ENCODE measurements at regions not wholly inside any gene's neighbourhood (a gene's known extent, or its start where the extent isn't known, plus 50 kb on each side); places are given as distances from the start of the nearest gene placed in this dataset.
"Not testable (repeated sequence)": the region's sequence is repeated elsewhere in the genome, so short reads cannot be mapped to it uniquely, and the experiment has no call there.

DNA sequence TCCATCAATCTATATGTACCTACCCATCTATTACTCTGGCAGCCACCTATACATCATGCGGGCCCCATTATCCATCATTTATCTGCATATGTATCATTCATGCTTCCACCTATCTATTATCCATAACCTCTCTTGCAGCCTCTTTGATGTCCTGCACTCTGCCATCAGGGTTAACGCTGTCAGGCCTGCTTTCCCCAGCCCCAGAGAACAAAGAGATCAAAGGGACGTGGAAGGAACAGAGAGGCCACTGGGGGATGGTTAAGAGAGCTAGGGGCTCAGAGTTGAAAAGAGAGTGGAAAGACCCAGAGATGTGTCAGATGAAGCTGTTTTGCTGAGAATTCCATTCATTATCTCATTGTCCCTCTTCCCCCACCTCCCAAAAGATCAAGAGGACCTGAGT is 67.3 kb upstream of the CCDC167 start:
- H2AFZ ChIP-seq, result no peak overlapping the region
- TF ChIP-seq EZH2 (IDR thresholded peaks at IDR 0.05; ENCODE audit: borderline replicate concordance) (no peak), EZH2phosphoT487 (IDR thresholded peaks at IDR 0.05; ENCODE audit: low read depth, severe bottlenecking, unreplicated experiment) (no peak)
- TF ChIP-seq, protein P1, sequence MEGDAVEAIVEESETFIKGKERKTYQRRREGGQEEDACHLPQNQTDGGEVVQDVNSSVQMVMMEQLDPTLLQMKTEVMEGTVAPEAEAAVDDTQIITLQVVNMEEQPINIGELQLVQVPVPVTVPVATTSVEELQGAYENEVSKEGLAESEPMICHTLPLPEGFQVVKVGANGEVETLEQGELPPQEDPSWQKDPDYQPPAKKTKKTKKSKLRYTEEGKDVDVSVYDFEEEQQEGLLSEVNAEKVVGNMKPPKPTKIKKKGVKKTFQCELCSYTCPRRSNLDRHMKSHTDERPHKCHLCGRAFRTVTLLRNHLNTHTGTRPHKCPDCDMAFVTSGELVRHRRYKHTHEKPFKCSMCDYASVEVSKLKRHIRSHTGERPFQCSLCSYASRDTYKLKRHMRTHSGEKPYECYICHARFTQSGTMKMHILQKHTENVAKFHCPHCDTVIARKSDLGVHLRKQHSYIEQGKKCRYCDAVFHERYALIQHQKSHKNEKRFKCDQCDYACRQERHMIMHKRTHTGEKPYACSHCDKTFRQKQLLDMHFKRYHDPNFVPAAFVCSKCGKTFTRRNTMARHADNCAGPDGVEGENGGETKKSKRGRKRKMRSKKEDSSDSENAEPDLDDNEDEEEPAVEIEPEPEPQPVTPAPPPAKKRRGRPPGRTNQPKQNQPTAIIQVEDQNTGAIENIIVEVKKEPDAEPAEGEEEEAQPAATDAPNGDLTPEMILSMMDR (IDR thresholded peaks at IDR 0.05; ENCODE audit: poor library complexity), result no peak
- H3K27me3 ChIP-seq, result peaks cover 37% of the 10 kb centered on the region
- no peaks in the 10 kb centered on the region for H3K9me2 ChIP-seq (replicated peaks; ENCODE audit: insufficient read depth)
- H3K4me3 ChIP-seq, result no peak overlapping the region
- 73% methylated on average over 3 of the region's 3 CpGs for WGBS (ENCODE audit: low lambda C conversion rate, missing lambda C conversion rate)
- no peak for DNase-seq (ENCODE audit: low spot score)
- peaks cover 8% of the 10 kb centered on the region for H3K4me1 ChIP-seq (ENCODE audit: insufficient read depth)
- no peaks in the 10 kb centered on the region for H4K20me1 ChIP-seq (ENCODE audit: insufficient read depth, poor library complexity, severe bottlenecking)
- no peaks in the 10 kb centered on the region for H3K36me3 ChIP-seq (replicated peaks; ENCODE audit: insufficient read depth, low read depth)
- no peak overlapping the region for H3K27ac ChIP-seq
- no peaks in the 10 kb centered on the region for H3K79me2 ChIP-seq
- no peak overlapping the region for H3K4me2 ChIP-seq
- no peaks in the 10 kb centered on the region for H3K9me3 ChIP-seq (ENCODE audit: low read depth)

DNA sequence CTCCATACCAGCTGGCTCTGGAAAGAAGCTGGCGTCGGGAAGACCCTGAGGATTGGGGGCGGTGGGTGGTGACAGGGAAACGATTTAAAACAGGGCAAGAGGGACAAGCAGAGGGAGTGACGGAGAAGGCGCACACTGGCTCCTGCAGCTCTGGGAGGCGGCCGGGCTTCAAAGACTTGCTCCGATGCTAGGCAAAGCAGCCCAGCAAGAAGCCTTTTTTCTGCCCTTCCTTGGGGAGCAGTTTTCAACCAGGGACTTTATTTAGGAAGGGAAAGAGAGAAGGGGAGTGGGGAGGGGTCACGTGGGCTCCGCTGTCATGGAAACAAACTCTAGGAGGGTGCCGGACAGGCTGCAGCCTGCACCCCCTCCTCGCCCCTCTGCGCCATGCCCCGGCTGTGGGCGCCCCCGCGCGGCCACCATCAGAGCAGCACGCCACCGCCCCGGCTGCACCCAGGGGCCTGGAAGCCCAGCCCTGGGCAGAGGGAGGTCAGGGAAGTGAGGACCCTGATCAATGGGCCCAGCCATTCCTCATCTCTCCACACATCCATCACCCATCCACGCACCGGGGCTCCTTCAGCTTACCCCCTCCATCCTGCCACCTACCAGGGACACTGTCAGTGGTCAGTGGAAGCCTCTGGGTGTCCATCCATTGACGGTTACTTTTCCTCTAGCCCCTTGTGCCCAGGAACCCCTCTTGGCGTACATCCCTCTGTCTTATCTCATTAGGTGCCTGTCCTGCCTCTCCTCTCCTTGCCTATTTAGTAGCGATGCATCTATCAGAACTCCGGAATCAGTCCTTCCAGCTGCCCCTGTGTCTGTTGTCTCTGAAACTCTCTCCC is 66.6 kb upstream of the CCDC167 start:
- Histone ChIP-seq H3K4me2 (peak overlapping the region; percentile 96), H3K79me2 (no peaks in the 10 kb centered on the region), H3K9me3 (ENCODE audit: low read depth) (no peaks in the 10 kb centered on the region), H3K27me3 (peaks cover 35% of the 10 kb centered on the region), H3K4me3 (peak overlapping the region; percentile 12), H3K4me1 (ENCODE audit: insufficient read depth) (peaks cover 8% of the 10 kb centered on the region), H3K27ac (no peak overlapping the region), H2AFZ (peak overlapping the region; percentile 49), H4K20me1 (ENCODE audit: insufficient read depth, poor library complexity, severe bottlenecking) (no peaks in the 10 kb centered on the region), H3K36me3 (replicated peaks; ENCODE audit: insufficient read depth, low read depth) (no peaks in the 10 kb centered on the region), H3K9me2 (replicated peaks; ENCODE audit: insufficient read depth) (no peaks in the 10 kb centered on the region)
- DNase-seq (ENCODE audit: low spot score), result peak; percentile 68
- WGBS (ENCODE audit: low lambda C conversion rate, missing lambda C conversion rate), result 18% methylated on average over 26 of the region's 28 CpGs
- TF ChIP-seq, protein P1 (IDR thresholded peaks at IDR 0.05; ENCODE audit: poor library complexity), result peak; percentile 82
- no peak for TF ChIP-seq EZH2phosphoT487 (IDR thresholded peaks at IDR 0.05; ENCODE audit: low read depth, severe bottlenecking, unreplicated experiment)

GRCh38 chr6:37565267-37566110 is 65.8 kb upstream of the CCDC167 start:
- Histone ChIP-seq H3K9me2 (replicated peaks; ENCODE audit: insufficient read depth) (no peaks in the 10 kb centered on the region), H2AFZ (peak overlapping the region; percentile 49), H3K4me2 (peak overlapping the region; percentile 96), H3K79me2 (no peaks in the 10 kb centered on the region), H3K9me3 (ENCODE audit: low read depth) (no peaks in the 10 kb centered on the region), H3K4me3 (peak overlapping the region; percentile 12), H3K27ac (no peak overlapping the region), H3K36me3 (replicated peaks; ENCODE audit: insufficient read depth, low read depth) (no peaks in the 10 kb centered on the region), H3K27me3 (peaks cover 31% of the 10 kb centered on the region), H4K20me1 (ENCODE audit: insufficient read depth, poor library complexity, severe bottlenecking) (no peaks in the 10 kb centered on the region), H3K4me1 (ENCODE audit: insufficient read depth) (peaks cover 8% of the 10 kb centered on the region)
- DNase-seq (ENCODE audit: low spot score), result peak; percentile 59
- WGBS (ENCODE audit: low lambda C conversion rate, missing lambda C conversion rate), result 11% methylated on average over 12 of the region's 17 CpGs
- TF ChIP-seq, protein P1 (IDR thresholded peaks at IDR 0.05; ENCODE audit: poor library complexity), result peak; percentile 34
- no peak for TF ChIP-seq EZH2 (IDR thresholded peaks at IDR 0.05; ENCODE audit: borderline replicate concordance)

DNA sequence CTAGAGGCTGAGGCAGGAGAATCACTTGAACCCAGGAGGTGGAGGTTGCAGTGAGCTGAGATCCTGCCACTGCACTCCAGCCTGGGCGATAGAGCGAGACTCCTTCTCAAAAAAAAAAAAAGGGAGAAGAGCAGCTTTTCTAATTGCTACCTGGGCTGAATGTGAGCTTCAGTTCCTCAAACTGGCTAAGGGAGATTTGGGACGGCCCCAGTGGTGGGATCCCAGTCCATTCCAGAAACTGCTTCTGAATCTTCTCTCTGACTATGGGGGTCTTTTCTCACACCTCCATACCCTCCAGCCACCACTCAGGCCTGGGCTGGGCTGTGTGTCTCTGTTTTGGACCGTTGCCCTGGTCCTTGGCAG is 63.2 kb upstream of the CCDC167 start:
- H3K4me1 ChIP-seq (ENCODE audit: insufficient read depth); H2AFZ ChIP-seq; H3K79me2 ChIP-seq; H3K9me3 ChIP-seq (ENCODE audit: low read depth); H3K9me2 ChIP-seq (replicated peaks; ENCODE audit: insufficient read depth); H3K4me2 ChIP-seq; H3K36me3 ChIP-seq (replicated peaks; ENCODE audit: insufficient read depth, low read depth); H4K20me1 ChIP-seq (ENCODE audit: insufficient read depth, poor library complexity, severe bottlenecking); DNase-seq (ENCODE audit: low spot score); H3K4me3 ChIP-seq; H3K27ac ChIP-seq: not testable (repeated sequence)
- peaks cover 34% of the 10 kb centered on the region for H3K27me3 ChIP-seq
- WGBS (ENCODE audit: low lambda C conversion rate, missing lambda C conversion rate), result 86% methylated on average over 4 of the region's 4 CpGs
